K562 (cell line): ENCODE measurements at regions not wholly inside any gene's neighbourhood (a gene's known extent, or its start where the extent isn't known, plus 50 kb on each side); places are given as distances from the start of the nearest gene placed in this dataset.

Source experiments
- ATAC-seq: fragments of 200-7000 bp; cut with Tn5 transposase; 3 replicates; pipeline ENCODE4 v1.9.1; 2020; ENCODE audit warnings: moderate library complexity
- BruUV-seq: library from RNA; stranded (reverse); fragments of 400-500 nt; replicated peaks from 2 replicates; lab custom pipeline; 2021; lab: Mats Ljungman, UMichigan
- CTCF ChIA-PET: fragments of 300-600 bp; formaldehyde crosslinking; extraction: SDS; loops from one replicate; lab custom pipeline; 2021; ENCODE audit warnings: low intra/inter-chr PET ratio; lab: Yijun Ruan, JAX
- POLR2A ChIA-PET: fragments of 300-600, 350-650 bp; sonication (Branson Sonifier 250); formaldehyde crosslinking; extraction: SDS; loops from one replicate; lab custom pipeline; 2021; ENCODE audit warnings: antibody characterized with exemption, inconsistent platforms; lab: Yijun Ruan, JAX
- DNase-seq, 4 experiments: peaks; one replicate each; pipeline versions ENCODE4 v3.0.0 to v3.0.0-alpha.2; 2011 to 2018; ENCODE audit warnings: low spot score in 3 of 4, mixed read lengths in 3 of 4; ENCODE audit errors: extremely low read depth in 1 of 4
- FAIRE-seq: peaks from 2 replicates; lab custom pipeline; 2011; peaks lifted over from hg19 to GRCh38; lab: Jason Lieb, UNC
- H2AFZ ChIP-seq: 2 replicates; pipeline ENCODE4 v1.6.0; 2011; ENCODE audit warnings: low read depth, low read length, control low read depth, inconsistent platforms
- H3K27ac ChIP-seq: fragments of 200-600 bp; 3 replicates; pipeline ENCODE4 v1.8.0; 2011; ENCODE audit warnings: low read depth, mild to moderate bottlenecking, control low read depth, inconsistent platforms, low read length, moderate library complexity, mixed read lengths; ENCODE audit errors: extremely low read depth
- H3K27me3 ChIP-seq, 2 experiments: fragments of 300-600 bp in 1 of 2; 2 replicates in 1 of 2; 3 replicates in 1 of 2; pipeline versions ENCODE4 v1.6.0 to v1.8.0; 2011; ENCODE audit warnings: inconsistent platforms in 2 of 2, low read length in 2 of 2, mild to moderate bottlenecking in 1 of 2, mixed read lengths in 1 of 2, moderate library complexity in 1 of 2; ENCODE audit not compliant: control insufficient read depth in 2 of 2, insufficient read depth in 2 of 2
- H3K36me3 ChIP-seq: fragments of 300-600 bp; 3 replicates; pipeline ENCODE4 v1.8.0; 2011; ENCODE audit warnings: mild to moderate bottlenecking, low read length, inconsistent platforms; ENCODE audit not compliant: control insufficient read depth, insufficient read depth
- H3K4me1 ChIP-seq, 2 experiments: fragments of 200-600 bp in 1 of 2; replicated peaks in 1 of 2; 2 replicates in 1 of 2; 3 replicates in 1 of 2; pipeline versions ENCODE4 v1.5.1 to v1.8.0; 2011; ENCODE audit warnings: inconsistent platforms in 2 of 2, low read length in 2 of 2, mild to moderate bottlenecking in 1 of 2, mixed read lengths in 1 of 2, moderate library complexity in 1 of 2; ENCODE audit not compliant: control insufficient read depth in 2 of 2, insufficient read depth in 2 of 2
- H3K4me2 ChIP-seq: 2 replicates; pipeline ENCODE4 v1.6.1; 2011; ENCODE audit warnings: low read length, control low read depth, inconsistent platforms, mixed read lengths; ENCODE audit not compliant: insufficient read depth
- H3K4me3 ChIP-seq: fragments of 200-600 bp; sonication (generic), shearing (Covaris generic); 2 replicates; pipeline ENCODE4 v1.5.1; 2016; ENCODE audit warnings: control low read depth, inconsistent platforms
- H3K79me2 ChIP-seq: fragments of 200-600 bp; 3 replicates; pipeline ENCODE4 v1.8.0; 2011; ENCODE audit warnings: low read length, inconsistent platforms; ENCODE audit not compliant: control insufficient read depth, insufficient read depth
- H3K9ac ChIP-seq, 2 experiments: 2 replicates each; pipeline versions ENCODE4 v1.6.0 to v1.6.1; 2011; ENCODE audit warnings: low read depth in 2 of 2, low read length in 2 of 2, control low read depth in 1 of 2, inconsistent platforms in 1 of 2, mild to moderate bottlenecking in 1 of 2, mixed read lengths in 1 of 2; ENCODE audit not compliant: insufficient read depth in 1 of 2
- H3K9me1 ChIP-seq: one replicate; pipeline ENCODE4 v1.6.0; 2011; ENCODE audit warnings: inconsistent platforms, mild to moderate bottlenecking, low read length, moderate library complexity; ENCODE audit not compliant: control insufficient read depth, insufficient read depth
- H3K9me3 ChIP-seq: replicated peaks from 2 replicates; pipeline ENCODE4 v1.5.1; 2011; ENCODE audit warnings: low read depth, low read length, inconsistent platforms; ENCODE audit not compliant: control insufficient read depth, insufficient read depth
- H4K20me1 ChIP-seq: replicated peaks from 2 replicates; pipeline ENCODE4 v1.6.1; 2011; ENCODE audit warnings: low read length, inconsistent platforms, mixed read lengths; ENCODE audit not compliant: control insufficient read depth, insufficient read depth
- DACH1 ChIP-seq: fragments of 450-650 bp; IDR thresholded peaks from 2 replicates; pipeline ENCODE4 v1.6.1; 2018; ENCODE audit not compliant: partially characterized antibody
- HOMEZ ChIP-seq: fragments of 250-450 bp; sonication (Bioruptor Pico); IDR thresholded peaks from 2 replicates; pipeline ENCODE4 v1.4.0; 2020; ENCODE audit warnings: mild to moderate bottlenecking, moderate library complexity
- TRIM24 ChIP-seq, 2 experiments: fragments of 450-650 bp; IDR thresholded peaks; 2 replicates each; pipeline ENCODE4 v1.6.1; 2016
- ZBTB5 ChIP-seq: fragments of 450-650 bp; IDR thresholded peaks from 2 replicates; pipeline ENCODE4 v1.6.1; 2017; ENCODE audit warnings: antibody characterized with exemption
- ZNF609 ChIP-seq: sonication (generic); formaldehyde crosslinking; IDR thresholded peaks from 2 replicates; pipeline ENCODE4 v1.8.1; 2023; ENCODE audit warnings: missing genetic modification reagents, mild to moderate bottlenecking, borderline replicate concordance
- WGBS: fragments of 100-300 bp; shearing (Covaris generic); methylation state at CpG from one replicate; pipeline ENCODE4 v1.1.6; 2016; ENCODE audit warnings: low coverage, mixed read lengths; ENCODE audit not compliant: insufficient coverage; ENCODE audit errors: missing lambda C conversion rate; 5-methylcytosine and 5-hydroxymethylcytosine counted together
- in situ Hi-C: fragments of 300-500 bp; cut with MboI; formaldehyde crosslinking; loops from 4 replicates; pipeline ENCODE4 v1.15.0; 2018; ENCODE audit warnings: inconsistent platforms, mixed read lengths
- intact Hi-C: fragments of 100-400 bp; cut with micrococcal nuclease; formaldehyde crosslinking; loops from 2 replicates; pipeline ENCODE4 v1.14.2; 2022

DNA sequence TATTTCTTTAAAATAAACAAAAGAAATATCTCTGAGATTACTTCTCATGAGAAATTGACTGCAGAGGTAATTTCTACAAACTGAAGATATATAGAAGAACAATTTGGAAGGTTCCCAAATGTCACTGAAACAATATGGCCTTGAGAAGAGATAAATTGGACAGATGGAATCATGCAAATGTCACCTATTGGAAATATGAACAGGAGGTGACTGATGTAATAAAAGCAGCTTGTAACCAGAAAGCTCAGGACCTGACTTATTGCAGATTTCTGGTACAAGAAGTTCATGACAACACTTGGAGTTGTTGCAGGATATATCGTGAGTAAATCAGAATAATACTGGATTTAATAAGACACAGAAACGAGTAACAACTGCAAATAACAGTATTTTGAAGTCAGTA is 93.3 kb upstream of the TRHDE start (continued):
- TF ChIP-seq HOMEZ (CRISPR knock-in tag): no peak
- no peak for TF ChIP-seq TRIM24 (IDR thresholded peaks at IDR 0.05)
- TF ChIP-seq ZBTB5: no peak
- TF ChIP-seq, all 486 proteins: peak for 0

DNA sequence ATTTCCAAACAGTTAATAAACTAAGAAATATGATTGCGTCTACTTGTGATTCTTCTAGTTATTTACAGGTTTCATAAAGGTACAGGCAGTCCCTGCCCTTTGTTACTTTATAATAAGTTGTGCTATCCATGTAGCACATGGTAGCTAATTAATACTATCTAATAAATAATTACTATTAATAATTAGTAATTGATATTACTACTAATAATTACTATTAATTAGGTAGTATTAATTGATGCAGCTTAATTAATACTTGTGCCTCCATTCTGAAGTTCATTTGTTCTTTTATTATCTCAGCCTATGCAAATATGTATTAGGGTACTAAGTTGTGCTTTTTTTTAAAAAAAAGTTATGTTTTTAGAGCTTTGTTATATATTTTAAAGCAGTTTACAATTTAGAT is 92.3 kb upstream of the TRHDE start:
- 0% methylated on average over 1 of the region's 1 CpG for WGBS
- no TSS peak for BruUV-seq

More for the DNA sequence above, 92.3 kb upstream of the TRHDE start:
- FAIRE-seq (no peak), ATAC-seq (no peak), DNase-seq (no peak)
- no peaks in the 10 kb centered on the region for H3K4me1 ChIP-seq
- POLR2A ChIA-PET: no interaction called here
- no peak overlapping the region for H3K27ac ChIP-seq
- no peaks in the 10 kb centered on the region; a peak in 1 of 5 replicates for H3K27me3 ChIP-seq
- H3K4me2 ChIP-seq: no peak overlapping the region
- CTCF ChIA-PET: no interaction called here
- H2AFZ ChIP-seq: no peak overlapping the region
- intact Hi-C loops: no loop called here
- in situ Hi-C loops: no loop called here
- H3K9me3 ChIP-seq: no peaks in the 10 kb centered on the region
- no peaks in the 10 kb centered on the region for H3K79me2 ChIP-seq
- H3K36me3 ChIP-seq: no peaks in the 10 kb centered on the region
- no peak overlapping the region for H3K9ac ChIP-seq
- H3K9me1 ChIP-seq: no peaks in the 10 kb centered on the region
- H3K4me3 ChIP-seq: no peak overlapping the region
- H4K20me1 ChIP-seq: no peaks in the 10 kb centered on the region
- TF ChIP-seq DACH1: peak; percentile 94
- TF ChIP-seq ZNF609 (CRISPR knock-in tag): no peak
